LNCAP (cell line): ENCODE measurements at regions not wholly inside any gene's neighbourhood (a gene's known extent, or its start where the extent isn't known, plus 50 kb on each side); places are given as distances from the start of the nearest gene placed in this dataset.

ENCODE experiments used
- CTCF ChIP-seq: fragments of 450-650 bp; IDR thresholded peaks from 2 replicates; pipeline ENCODE4 v1.5.1; 2017; ENCODE audit warnings: mild to moderate bottlenecking

GRCh38 chr3:103653996-103654395, 1219.2 kb downstream of the ZPLD1 start:
- no peak for TF ChIP-seq CTCF

GRCh38 chr3:103657756-103658155, 1222.9 kb downstream of the ZPLD1 start:
- TF ChIP-seq CTCF, result no peak

- no peak for TF ChIP-seq CTCF
Observed at GRCh38 chr3:103660810-103661209, 1226.0 kb downstream of the ZPLD1 start.

GRCh38 chr3:103662591-103662990, 1227.8 kb downstream of the ZPLD1 start:
- no peak for TF ChIP-seq CTCF

GRCh38 chr3:103672346-103672745, 1237.5 kb downstream of the ZPLD1 start:
- no peak for TF ChIP-seq CTCF

- TF ChIP-seq CTCF, result no peak
Observed at GRCh38 chr3:103684904-103685303, 1250.1 kb downstream of the ZPLD1 start.

GRCh38 chr3:103685939-103686338, 1251.1 kb downstream of the ZPLD1 start:
- no peak for TF ChIP-seq CTCF

GRCh38 chr3:103690536-103690935, 1255.7 kb downstream of the ZPLD1 start:
- no peak for TF ChIP-seq CTCF
